Right renal pelvis (tissue), 4 donors: ENCODE measurements at regions not wholly inside any gene's neighbourhood (a gene's known extent, or its start where the extent isn't known, plus 50 kb on each side); places are given as distances from the start of the nearest gene placed in this dataset.

Source experiments
- DNase-seq, 4 donors: peaks; one replicate each; pipeline ENCODE4 v3.0.0-alpha.2; 2013; ENCODE audit warnings: low read depth in 4 of 4, low spot score in 3 of 4, missing footprints in 1 of 4

DNA sequence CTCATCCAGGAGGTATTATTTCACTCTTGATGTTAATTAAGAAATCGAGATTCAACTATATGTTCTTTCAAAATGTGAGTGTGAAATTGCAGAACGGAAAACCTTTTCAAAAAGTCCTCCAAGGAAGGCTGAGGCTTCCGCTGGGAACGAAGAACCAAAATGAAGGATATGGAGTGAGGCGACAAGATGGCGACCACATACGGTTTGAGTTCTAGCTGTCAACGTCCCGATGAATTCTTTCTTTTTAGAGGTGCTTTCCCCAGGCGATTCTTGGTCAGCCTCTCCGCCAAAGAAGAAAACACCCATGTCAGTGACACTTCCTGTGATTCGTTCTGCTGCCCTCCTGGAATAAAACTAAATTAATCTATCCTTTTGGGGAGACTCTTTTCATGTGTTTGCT lies 78.3 kb upstream of the ADAMTS16 start:
- DNase-seq, result no peak

DNA sequence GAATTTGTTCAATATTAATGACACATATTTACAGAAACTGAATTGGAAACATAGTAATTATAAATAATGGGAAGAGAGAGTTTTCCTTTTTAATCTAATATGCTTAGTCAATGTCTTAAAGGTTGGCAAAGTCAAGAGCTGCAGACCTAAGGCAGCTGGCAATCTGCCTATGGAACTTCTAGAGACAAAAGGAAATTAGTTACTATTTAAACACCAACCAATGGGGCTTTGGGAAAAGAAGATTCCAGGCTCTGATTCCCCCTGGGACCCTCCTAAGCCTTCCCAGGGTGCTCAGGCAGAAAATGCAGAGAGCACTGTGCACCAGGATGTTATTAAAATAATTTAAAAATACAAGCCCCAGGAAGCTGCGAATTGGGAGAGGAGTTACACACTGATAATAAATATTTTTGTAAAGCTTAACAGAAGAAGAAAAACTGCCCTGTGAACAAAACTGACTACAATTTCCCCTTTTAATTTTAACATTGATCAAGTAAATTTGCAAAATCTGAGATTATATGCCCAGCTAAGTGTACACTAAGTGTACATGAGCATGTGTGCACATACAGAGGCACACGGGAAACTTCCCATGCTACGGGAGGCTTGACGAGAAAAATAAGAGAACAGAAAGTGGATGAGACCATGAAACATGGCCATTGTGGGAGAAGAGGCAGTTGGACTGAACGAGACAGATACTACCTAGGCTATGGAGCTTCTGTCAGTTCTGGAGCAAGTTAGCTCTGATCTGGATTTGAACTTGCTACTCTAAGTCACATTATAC lies 77.4 kb upstream of the ADAMTS16 start:
- DNase-seq, result no peak

DNA sequence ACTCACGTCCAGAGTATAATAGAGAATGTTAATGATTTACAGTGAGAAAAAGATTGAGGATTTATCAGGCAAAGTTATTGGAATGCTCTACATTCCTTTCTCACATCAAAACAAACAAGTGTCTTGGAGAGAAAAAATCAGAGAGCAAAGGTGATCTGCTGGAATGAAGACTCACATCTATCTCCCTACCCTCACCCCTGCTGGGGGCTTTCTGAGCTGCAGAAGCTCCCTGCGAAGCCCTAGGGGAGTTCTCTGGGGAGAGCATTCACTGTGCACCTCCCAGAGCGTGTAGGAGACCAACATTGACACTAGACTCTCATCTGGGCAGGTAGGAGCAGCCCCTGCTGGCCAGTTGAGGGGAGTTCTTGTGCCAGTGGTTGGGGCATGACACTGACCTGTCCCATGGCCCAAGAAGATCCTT lies 76.6 kb upstream of the ADAMTS16 start:
- DNase-seq, result no peak

DNA sequence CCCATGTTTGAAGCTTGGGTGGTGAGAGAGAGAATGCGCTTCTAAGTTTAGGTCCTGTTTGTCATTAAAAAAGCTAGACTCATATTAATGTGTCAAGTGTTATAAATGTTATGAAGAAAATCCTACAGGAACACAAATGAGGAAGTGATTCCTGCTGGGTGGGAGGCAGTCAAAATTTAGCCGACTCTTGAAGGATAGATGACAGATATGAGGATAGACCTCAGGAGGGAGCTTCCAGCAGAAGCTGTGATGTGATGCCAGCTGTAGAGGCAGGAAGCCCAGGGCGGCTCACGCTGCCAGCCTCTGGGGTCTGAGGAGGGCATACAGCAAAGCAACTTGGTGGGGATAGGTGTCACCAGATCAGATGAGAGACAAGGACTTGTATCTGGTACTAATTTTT lies 74.7 kb upstream of the ADAMTS16 start:
- DNase-seq, result no peak

DNA sequence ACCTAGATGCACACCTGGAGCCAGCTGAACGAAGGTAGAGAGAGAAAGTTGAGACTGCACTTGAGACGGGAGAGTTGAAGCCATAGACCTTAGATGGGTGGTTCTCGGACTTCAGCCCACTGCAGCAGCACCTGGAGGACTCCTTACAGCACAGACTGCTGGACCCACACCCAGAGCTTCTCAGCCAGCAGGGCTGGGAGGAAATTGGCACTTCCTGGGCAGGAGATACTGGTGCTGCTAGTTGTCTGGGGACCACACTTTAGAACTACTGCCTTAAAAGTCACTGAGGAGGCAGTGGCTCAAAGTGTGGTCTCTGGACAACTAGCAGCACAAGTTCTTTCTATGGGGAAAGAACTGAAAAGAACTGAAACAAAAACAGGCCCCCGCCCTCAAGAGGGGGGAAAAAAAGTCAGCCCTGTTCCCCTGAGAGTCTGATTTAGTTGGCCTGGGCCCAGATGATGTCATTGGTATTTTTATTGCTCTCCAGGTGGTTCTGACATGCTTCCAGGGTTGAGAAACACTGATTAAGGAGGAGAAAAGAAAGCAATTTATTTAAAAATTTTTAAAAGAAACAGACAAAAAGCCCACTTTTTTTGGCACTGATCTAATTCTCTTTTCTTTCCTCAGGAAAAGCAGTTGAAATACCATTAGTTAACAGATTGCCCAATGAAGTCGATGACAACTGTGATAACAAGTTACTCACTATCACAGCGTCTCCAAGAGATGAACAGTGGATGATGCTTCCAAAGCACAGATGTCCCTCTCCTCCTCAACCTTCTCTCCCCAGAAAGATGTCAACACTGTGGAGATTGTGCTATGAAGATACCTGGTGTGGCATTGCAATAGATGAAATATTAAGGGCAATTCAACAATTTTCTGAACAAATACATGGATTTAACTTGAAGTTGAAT lies 73.6 kb upstream of the ADAMTS16 start:
- no peak for DNase-seq

DNA sequence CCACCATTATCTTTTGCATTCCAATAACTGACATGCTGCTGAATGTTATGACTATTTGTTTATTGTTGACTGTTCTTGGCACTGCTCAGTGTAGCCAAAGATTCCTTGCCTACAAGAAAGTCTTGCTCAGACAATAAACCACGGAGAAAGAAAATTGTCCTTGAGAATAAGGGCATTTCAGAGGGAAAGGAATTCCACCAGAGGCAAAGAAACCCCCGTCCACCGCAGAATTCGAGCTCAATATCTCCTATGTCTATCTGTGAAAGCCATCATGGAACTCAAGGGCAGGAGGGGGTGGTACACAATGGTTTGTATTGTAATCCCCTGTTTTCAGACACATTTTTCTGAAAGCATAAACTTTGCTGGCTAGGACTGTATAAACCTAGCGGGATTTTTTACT lies 70.3 kb upstream of the ADAMTS16 start:
- no peak for DNase-seq

DNA sequence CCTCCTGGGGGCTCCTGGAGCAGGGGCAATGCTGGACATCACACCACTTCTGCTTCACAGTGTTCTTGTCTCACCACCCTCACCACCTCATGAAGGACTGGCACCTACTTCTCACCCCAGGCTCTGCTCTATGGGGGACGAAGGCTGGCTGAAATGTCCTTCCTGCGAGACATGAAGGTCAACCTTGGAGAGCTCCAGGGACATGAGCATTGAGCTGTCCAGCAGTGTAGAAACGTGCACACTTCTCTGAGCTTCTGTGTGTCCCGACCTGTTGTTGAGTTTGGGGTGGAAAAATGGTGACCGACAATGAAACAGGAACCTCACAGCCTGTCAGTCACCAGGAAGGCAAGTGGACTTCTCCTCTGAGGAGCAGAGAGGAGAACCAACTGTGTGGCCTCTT lies 68.6 kb upstream of the ADAMTS16 start:
- no peak for DNase-seq

DNA sequence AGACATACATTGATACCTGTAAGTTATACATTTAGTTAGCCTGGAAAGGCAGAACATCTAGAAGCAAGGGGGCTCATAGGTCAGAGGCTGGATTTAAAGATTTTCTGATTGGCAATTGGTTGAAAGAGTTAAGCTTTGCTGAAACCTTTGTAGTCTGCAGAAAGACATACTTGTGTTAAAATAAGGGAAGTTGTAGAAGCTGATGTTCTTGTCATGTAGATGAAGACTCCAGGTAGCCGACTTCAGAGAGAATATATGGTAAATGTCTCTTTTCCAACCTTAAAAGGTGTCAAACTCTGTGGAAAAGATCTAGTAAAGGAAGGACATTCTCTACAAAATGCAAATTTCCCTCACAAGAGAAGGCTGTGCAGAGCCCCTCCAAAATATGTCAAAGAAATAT lies 62.9 kb upstream of the ADAMTS16 start:
- DNase-seq, result no peak

DNA sequence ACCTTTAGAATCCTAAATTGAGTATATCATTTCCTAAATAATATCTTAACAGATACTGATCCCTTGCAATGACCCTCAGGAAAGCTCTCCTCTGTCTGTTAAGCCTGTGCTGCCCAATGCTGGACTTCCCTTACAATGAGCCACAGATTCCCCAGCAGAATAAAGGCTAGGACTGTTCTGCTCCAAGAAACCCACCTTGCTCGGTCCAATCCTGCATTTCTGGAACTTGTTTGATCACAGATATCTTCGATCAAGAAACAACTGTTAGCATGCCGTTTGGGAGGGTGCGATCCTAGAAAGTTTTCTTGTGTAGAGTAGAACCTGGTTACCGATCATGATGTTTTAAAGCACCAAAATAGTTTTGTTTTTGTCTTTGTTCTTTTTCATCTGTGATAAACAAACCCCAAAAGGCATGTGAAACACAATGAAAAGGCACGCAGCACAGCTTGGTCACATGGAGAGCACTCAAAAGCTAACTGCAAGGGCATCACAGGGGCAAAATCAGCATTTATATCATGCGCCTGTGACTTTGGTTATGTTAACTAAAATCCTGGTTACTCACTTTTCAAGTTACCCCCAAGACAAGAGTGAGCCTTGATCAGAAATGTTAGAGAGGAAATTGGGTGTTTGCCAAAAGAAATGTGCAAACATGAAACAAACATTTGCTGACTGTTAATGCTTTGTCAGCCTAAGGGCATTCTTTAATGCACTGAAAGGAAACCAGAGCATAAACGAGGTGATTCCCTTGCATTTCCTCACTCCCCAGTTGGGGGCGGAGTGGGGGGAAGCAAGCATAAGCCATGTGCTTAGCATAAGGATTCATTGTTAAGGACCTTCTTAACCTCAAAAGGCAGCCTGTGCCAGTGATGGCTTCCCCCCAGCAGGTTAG lies 61.9 kb upstream of the ADAMTS16 start:
- DNase-seq, result no peak

DNA sequence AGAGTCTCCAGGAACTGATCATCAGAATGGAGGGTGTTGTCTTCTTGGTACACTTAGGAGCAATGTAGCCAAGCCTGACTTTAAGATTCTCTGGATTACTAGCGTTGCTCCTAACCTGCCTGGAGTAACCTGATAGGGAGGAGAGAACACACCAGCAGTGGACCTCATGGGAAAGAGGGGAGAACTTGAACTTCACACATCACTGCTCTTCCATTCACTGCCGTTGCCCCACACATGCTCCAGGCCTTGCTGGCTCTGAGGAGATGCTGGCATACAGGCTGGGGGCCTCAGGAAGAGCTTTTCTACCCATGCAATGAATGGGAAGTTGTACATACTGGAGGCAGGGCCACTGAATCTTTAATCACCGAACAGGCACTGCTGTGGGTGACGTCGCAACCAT lies 60.3 kb upstream of the ADAMTS16 start:
- no peak for DNase-seq

DNA sequence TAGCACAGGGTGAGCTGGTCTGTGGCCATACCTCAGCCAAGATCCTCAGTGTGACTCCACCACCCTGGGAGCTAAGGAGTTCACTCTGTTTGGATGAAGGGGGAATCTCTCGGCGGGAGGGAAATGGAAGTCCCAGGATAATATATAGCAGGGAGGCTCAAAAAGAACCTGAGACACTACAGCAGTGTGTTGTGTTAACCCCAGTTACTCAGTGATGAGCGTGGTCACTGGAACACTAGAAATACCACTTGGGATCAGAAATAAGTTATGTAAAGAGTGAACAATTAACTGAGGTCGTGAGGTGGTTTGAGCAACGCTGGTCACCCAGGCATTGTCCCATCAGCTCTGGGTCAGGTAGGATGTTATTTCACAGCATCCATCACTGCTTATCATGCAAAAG lies 59.3 kb upstream of the ADAMTS16 start:
- DNase-seq, result no peak

DNA sequence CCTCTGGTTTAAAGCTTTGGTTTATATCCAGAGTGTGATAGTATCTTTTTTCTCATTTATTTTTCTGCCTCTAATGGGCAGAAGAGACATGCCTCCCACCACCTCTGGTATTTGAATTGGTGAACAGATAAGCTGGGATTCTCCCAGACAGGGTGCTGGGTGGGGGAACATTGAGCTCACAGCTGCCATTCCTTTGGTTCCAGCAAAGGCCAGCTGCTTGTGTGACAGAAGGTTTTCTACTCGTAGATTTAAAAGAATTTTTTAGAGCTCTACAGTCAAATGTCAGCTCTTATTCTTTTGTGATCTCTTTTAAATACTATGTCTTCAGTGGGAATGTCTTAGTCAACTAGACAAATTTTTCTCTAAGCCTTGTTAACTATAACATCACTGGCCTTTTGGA lies 54.7 kb upstream of the ADAMTS16 start:
- no peak for DNase-seq

DNA sequence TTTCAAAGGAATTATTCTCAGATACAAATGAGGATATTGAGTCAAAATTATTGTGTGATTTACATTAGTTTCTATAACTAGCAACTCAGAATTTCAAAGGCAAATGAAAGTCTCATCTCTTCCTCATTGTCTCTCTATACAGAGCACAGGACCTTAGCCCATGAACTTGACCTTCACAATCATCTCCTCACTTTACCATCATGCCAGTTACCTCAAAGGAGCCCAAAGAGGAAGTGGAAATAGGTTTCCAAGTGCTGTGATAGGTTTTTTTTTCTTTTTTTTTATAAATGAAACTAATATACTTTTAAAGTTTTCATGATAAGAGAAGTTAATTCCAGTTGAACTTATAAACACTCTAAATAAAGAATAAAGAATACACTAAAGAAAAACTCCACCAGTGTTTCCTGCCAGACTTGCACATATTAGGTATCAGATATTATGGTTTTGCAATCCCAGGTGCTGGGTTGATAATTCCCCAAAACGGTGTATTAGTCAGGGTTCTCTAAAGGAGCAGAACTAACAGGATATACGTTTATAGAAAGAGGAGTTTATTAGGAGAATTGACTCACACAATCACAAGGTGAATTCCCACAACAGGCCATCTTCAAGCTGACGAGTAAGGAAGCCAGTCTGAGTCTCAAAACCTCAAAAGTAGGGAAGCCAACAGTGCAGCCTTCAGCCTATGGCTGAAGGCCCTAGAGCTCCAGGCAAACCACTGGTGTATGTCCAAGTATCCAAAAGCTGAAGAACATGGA lies 50.1 kb upstream of the ADAMTS16 start:
- DNase-seq, result no peak
